ENCODE measurements at regions not wholly inside any gene's neighbourhood (a gene's known extent, or its start where the extent isn't known, plus 50 kb on each side); places are given as distances from the start of the nearest gene placed in this dataset.

- DNase-seq, result no peak
Observed at GRCh38 chr13:105572401-105572800, 963.1 kb downstream of the EFNB2 start.

- no peak for DNase-seq
Observed at GRCh38 chr13:105569816-105570215, 965.6 kb downstream of the EFNB2 start.

- no peak for DNase-seq
Observed at GRCh38 chr13:105567951-105568525, 967.4 kb downstream of the EFNB2 start.

DNA sequence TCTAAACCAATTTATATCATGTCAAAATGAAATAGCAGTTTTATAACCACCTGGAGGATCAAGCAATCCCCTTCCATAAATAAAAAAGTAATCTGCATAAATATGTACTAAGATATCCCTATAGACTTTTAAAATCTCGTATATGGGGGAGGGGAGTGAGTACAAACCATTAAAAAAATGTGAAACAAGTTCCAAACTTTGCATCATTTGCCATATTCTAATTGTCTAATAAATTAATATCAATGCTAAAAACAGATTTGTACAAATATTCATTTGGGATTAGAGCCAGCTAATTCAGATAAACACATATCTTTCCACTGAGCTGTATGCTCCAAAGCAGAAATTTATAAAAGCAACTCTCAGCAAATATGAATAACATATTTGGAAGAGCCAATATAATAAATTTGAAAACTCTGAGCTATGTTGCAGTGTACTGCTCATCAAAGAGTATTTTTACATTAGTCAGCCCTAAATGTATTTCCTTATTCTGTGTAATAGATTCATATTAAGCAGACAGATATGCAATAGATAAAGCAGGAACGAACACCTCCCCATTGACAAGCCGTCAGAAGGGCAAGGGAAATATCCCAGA is 970.2 kb downstream of the EFNB2 start:
- no peak for DNase-seq

GRCh38 chr13:105552078-105552477 is 983.4 kb downstream of the EFNB2 start:
- no peak for DNase-seq

- no peak for DNase-seq
Observed at GRCh38 chr13:105547851-105548250, 987.6 kb downstream of the EFNB2 start.

- DNase-seq, result no peak
Observed at GRCh38 chr13:105545811-105546210, 989.7 kb downstream of the EFNB2 start.

DNA sequence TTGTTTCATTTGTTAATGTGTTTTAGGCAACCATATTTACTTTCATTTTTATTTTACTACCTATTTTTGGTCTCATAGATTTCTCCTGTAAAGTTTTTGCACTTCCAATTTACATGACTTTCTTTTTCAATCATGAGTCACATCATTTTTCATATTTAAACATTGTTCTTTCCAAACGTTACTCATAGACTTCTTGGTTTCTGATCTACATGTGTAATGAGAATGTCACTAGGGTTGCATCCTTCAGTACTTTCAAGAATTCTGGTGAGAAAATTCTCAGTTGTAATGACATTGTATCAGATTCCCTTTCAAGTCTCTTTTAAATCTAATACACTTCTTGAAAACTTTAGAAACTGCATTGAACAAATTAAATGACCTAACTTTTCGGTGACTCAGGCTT is 991.7 kb downstream of the EFNB2 start:
- DNase-seq, result no peak

- DNase-seq, result no peak
Observed at GRCh38 chr13:105541565-105541964, 993.9 kb downstream of the EFNB2 start.

GRCh38 chr13:105538346-105538745 is 997.1 kb downstream of the EFNB2 start:
- no peak for DNase-seq

- no peak for DNase-seq
Observed at GRCh38 chr13:105537113-105537512, 998.3 kb downstream of the EFNB2 start.

- DNase-seq, result no peak
Observed at GRCh38 chr13:105530468-105530867, 1005.0 kb downstream of the EFNB2 start.

- DNase-seq, result no peak
Observed at GRCh38 chr13:105527127-105527526, 1008.3 kb downstream of the EFNB2 start.

GRCh38 chr13:105519771-105520170 is 1015.7 kb downstream of the EFNB2 start:
- no peak for DNase-seq

GRCh38 chr13:105518086-105518485 is 1017.4 kb downstream of the EFNB2 start:
- DNase-seq, result no peak

GRCh38 chr13:105514401-105514800 is 1021.1 kb downstream of the EFNB2 start:
- DNase-seq, result no peak

DNA sequence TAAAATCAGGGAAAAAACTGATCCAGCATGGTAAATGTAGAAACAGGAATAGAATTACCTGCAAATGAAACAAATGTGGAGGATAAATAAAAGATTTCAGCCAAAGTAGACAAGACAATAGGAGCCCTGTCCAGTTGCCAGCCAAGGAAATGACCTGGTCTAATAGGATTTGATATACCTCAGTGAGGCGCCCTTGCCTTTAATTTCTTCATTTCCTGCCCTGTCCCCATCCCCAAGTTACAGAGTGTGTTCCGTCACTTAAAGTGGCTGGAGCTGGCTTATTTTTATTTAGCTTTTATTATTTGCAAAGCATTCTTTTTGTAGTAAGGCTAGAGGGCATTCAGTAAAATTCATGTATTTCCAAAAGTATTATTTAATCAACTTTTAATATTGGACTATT is 1022.0 kb downstream of the EFNB2 start:
- no peak for DNase-seq

- DNase-seq, result no peak
Observed at GRCh38 chr13:105509981-105510762, 1025.3 kb downstream of the EFNB2 start.

DNA sequence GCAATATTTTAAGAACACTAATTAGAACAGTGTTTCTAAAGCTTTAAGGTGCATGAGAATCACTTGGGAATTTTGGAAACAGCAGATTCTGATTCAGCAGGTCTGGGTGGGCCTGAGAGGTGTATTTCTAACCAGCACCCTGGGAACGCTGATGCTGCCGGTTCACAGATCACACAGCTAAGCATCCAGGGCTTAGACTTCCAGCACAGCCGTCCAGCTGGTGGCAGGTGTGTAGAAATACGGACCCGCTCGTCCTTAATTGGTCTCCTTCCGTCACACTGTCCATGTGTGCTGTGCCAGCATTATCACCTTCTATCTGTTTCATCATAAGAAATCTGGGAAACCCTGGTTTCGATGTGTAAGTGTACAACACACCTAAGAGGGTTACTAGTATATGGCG is 1029.0 kb downstream of the EFNB2 start:
- DNase-seq, result no peak

GRCh38 chr13:105502193-105502592 is 1033.3 kb downstream of the EFNB2 start:
- DNase-seq, result no peak

- no peak for DNase-seq
Observed at GRCh38 chr13:105497597-105497996, 1037.9 kb downstream of the EFNB2 start.

DNA sequence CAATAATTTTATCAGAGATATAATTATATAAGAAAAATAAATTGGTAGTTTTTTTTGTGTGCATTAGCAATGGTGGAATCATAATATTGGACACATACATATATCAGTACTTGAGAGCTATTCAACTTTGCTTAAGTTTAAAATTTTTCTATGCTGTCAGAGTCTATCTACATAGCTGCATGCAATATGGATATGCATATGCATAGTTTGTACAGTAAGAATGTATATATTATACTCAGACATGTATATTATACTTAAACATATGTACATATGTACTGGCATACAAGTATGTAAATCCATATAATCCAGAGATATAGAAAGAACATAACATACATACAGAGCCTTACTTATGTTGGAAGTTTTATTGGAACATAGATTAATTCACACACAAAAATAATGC is 1043.2 kb downstream of the EFNB2 start:
- DNase-seq, result no peak

GRCh38 chr13:105491345-105491744 is 1044.1 kb downstream of the EFNB2 start:
- no peak for DNase-seq

DNA sequence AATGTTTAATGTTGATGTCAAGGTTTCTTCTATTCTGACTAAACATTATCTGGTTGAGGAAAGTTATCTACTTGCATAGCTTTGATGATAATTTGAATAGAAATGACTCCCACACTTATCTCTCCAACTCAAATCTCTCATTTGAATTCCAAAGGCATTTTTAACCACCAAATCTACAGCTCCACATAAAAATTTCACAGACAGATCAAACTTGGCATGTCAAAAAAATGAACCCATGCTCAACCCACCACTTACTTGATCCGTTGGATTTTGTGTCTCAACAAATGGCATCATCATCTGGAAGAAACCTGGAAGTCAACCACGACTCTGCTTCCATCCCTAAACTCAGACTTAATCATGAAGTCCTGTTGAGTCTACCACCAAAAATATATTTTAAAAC is 1050.4 kb downstream of the EFNB2 start:
- DNase-seq, result no peak

Data from DMS153 (cell line).